HG02973 (cell line): ENCODE measurements at regions not wholly inside any gene's neighbourhood (a gene's known extent, or its start where the extent isn't known, plus 50 kb on each side); places are given as distances from the start of the nearest gene placed in this dataset.

ENCODE experiments used
- ATAC-seq: cut with Tn5 transposase; IDR thresholded peaks from one replicate; pipeline ENCODE4 v1.9.1; 2021; ENCODE audit warnings: moderate library complexity; ENCODE audit not compliant: unreplicated experiment

GRCh38 chr2:151087377-151087776 is 174.3 kb downstream of the RBM43 start:
- ATAC-seq: no peak

DNA sequence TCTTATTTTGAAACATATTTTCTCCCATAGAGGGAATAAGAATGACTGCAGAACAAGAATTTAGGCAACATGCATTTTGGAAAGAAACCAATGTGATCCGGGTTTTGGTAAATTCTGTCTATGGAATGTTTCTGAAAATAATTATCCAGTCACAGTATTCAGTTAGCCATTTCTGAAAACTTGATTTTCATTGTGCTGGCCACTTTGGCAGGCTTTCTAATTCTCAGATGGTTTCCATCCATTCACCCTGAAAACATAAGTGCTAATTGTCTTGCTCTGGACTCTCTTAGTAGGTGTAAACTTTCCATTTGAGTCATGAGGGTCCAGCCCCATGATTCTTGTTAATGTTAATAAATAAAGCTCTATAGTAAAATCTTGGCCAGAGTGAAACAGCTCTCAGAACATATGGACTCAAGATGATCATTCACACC is 176.5 kb downstream of the RBM43 start:
- ATAC-seq: no peak

DNA sequence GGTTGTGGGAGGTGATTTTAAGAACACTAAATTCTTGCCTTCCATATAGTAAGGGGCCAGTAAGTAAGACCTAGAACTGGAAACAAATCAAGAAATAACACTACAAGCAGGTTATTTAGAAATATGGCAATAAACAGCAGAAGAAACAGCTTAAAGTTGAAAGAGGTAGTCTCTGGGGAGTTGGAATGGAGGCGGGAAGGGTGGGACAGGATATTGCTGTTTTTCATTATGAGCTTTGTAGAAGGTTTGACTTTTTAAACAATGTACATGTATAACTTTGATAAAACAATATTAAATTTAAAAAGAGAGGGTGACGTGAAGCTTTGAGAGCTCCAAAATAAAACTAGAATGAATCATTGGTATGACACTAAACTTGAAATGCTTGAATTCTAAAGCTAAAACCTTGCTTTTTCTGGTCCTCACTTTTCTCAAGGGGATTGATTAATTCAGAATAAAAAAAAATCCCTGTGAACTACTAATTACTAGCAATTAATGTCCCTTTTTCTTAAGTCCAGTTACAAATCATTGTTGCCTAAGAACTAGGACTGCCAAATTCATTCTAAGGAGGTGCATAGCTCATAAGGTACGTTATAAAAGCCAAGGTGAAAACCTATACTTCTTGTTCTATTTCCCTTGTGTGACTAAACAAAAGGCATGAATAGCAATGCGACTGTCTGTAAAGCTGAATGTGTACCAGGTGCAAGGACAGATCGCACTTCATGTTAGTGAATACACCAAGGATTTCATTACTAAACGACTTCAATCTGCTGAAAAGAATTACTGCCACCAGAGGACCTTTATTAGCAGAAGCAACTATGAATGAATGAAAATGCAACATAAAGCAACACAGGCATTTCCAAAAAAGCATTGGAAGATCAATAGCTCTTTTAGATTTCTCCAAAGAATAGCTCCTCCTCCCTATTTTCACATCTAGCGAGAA is 177.5 kb downstream of the RBM43 start:
- ATAC-seq: no peak

DNA sequence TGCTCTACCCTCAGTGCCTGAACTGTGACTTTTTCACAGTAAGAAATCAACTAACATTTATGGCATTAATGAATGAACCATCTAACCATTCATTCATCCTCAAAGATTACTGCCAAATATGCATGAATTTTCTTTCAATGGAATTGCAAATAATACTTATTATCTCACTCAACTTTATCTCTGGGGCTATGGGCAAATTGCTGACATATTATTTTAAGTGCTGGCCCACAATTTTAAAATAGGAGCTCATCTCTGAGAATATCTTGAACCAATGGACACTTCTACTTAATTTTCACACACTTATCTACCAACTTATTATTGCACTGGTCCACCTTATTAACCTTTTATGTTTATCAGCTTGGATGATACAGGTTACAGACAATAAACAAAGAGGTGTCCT is 182.8 kb downstream of the RBM43 start:
- ATAC-seq: no peak

DNA sequence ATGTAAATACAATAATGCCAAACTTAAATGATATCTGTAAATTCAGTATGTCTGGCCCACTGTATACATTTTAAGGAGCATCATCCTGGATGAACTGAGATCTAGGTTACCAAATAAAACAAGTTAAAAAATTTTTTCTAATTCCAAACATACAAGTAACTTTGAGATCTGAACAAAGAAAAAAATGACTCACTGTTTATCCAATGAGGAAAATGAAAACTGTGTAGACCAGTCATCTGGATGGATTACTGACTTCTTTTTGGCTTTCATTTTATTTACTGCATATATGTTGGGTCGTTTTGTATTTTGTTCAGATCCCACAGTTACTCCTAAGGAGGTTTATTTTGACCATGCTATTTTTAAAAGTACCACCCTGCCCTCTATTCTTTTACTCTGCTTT is 189.8 kb downstream of the RBM43 start:
- no peak for ATAC-seq

DNA sequence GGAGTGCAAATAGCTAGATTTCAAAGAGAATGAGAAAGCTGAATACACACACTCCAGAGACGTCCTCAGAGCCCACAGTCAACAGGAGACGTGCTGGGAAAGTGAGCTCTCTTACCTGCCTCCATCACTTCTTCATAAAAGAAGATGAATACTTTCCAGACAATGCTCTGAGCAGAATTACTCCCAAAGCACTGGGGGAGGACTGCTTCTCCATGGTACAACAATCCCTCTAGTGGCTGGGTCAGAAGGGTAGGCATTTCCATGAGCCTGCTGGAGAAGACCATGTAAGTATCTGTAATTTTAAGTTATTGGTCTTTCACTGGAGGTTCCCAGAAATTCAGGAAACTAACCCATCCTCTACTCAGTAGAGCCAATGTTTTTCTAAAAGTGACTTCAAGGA is 190.3 kb downstream of the RBM43 start:
- no peak for ATAC-seq

DNA sequence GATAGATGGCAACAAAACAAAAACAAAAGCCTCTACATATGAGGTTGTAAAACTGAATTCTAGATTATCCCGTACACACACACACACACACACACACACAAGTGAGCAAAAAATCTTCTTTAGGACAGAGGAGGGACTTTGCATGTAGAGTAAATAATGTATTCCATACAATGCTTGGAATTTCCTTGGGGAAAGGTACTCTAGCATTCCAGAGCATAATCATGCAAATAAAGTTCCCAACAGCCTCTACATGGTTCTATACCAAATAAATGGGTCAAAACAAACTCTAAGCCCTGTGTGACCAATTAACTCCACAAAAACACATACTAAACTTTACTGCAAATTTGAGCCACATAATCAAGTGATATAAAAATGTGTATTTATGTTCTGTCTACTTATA is 191.4 kb downstream of the RBM43 start:
- ATAC-seq: no peak

GRCh38 chr2:151067658-151068369 is 193.8 kb downstream of the RBM43 start:
- ATAC-seq: no peak

GRCh38 chr2:151063271-151063670 is 198.4 kb downstream of the RBM43 start:
- ATAC-seq: no peak

- ATAC-seq: no peak
Observed at GRCh38 chr2:151060287-151060686, 201.4 kb downstream of the RBM43 start.

GRCh38 chr2:151056870-151057269 is 204.8 kb downstream of the RBM43 start:
- no peak for ATAC-seq

DNA sequence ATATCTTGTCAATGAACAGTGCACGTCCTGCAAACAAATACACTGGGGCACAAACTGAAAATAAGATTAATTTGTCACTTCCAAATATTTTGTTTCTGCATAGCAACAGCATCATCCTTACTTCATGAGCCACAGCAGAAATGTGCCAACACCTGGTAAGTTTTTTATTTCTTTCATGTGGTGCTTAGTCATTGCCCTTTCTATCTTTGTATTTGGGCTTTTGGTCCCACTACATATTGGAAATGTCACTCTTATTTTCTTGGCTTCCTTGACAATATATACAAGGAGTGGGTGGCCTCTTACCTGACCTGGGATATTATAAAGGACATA is 208.0 kb downstream of the RBM43 start:
- ATAC-seq: no peak

DNA sequence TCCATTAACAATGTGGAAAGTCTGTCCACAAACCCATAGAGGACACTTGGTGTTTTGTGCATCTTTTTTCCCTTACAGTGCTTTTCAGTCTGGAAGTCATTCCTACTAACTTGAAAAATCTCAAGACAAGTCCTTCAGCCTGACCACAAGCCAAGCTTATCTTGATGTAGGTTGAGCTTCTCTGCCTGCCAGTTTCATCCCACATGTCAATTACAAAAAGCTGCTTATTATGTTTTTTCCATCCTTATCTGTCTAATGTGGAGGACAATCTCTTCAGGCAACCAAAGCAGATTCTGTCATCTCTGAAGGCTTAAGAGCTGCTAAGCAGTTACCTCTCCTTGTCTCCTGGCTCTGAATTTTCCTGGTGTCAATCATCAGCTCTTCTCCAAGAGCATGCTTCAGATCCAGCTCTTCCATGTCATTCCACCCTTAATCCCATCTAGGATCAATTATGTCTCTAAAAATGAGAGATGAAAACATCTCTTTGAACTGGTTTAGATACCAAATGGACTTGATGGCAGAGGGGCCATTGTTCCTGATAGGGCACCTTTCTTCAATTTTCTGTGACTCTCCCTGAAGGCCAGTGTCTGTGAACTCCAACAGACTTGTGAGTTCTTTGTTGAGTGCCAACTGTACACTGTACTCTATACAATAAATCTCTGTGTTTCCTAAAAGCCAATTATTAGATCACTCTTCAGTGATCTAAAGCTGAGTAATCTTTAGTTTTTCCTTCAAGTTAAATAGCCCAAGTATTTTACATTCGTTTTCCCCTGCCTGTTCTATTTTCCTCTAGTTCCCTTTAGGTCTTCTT is 208.6 kb downstream of the RBM43 start:
- ATAC-seq: no peak

DNA sequence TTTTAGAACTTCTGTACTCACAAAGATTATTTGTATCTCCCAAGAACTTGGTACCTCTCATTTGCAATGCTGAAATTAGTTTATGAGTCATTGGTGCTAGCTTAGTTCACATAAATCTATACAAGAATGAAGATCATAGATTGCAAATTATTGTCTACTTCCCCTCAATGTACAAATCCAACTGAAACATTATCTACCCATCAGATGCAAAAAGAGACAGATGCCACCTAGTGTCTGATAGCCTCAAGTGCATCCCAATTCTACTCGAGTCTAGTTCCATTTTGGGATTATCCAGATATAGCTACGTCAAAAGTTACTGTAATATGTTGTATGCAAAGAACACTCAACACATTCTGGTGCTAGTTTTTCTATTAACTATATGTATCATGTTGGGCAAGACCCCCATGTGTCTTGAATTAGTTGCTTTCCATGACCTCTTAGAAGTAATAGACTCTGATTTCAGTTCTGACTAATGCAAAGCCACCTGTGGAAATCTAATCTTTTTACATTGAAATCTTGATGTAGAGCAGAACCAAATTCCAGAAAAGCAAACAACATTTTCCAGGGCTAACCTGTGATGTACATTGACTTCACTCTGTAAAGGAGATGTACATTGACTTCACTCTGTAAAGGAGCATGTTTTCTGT is 210.0 kb downstream of the RBM43 start:
- ATAC-seq: peak; percentile 93

DNA sequence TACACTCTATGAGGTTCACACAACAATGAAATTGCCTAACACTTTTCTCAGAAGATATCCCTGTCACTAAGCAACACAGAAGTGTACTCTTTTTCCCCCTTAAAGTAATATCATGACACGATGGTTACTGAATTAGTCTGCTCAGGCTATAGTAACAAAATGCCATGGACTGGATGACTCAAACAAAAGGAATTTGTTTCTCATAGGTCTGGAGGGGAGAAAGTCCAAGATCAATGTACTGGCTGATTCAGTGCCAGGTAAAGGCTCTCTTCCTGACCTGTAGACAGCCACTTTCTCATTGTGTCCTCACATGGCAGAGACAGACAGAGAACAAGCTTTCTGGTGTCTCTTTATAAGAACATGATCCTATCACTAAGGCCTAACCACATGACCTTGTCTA is 211.9 kb downstream of the RBM43 start:
- ATAC-seq: no peak

- ATAC-seq: no peak
Observed at GRCh38 chr2:151048331-151049054, 213.2 kb downstream of the RBM43 start.

GRCh38 chr2:151043484-151043883 is 218.2 kb downstream of the RBM43 start:
- no peak for ATAC-seq

DNA sequence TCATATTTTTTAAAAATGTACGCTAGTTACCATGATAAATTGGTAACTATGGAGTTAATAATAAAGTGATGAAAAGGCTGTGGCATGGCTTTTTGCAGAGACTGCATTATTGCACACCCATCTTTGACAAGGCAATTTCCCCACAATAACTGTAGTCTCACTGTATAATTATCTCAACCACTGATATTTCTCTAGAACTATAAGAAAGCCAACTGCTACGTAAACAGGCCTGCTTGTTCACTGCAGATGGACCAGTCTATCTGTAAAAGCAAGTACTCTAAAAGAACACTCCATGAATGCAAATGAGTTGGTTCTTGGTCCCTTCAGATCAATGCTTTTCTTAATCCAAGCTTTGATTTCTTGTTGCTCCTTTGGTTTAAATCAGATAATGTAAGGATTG is 218.7 kb downstream of the RBM43 start:
- ATAC-seq: no peak

- ATAC-seq: no peak
Observed at GRCh38 chr2:151040039-151040438, 221.6 kb downstream of the RBM43 start.

DNA sequence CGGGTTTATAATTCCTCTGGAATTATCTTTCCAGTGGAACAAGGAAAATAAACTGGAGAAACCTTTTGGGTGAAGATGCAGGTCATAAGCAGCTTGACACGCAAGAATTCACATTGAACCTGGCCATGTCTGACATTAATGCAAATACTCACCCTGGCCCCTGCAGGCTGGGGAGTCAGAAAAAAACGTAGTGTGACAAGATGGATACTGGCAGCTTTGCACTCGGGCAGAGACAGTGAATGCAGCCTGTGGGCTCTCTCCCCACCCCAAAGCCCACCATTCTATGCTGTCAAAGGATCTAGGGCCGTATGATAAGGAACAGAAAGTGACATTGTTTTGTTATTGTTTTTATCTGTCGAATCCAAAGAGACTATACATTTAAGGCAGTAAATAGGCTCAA is 223.1 kb downstream of the RBM43 start:
- ATAC-seq: no peak
